ENCODE measurements at regions not wholly inside any gene's neighbourhood (a gene's known extent, or its start where the extent isn't known, plus 50 kb on each side); places are given as distances from the start of the nearest gene placed in this dataset.
A peak's percentile ranks its signal among the peaks of the same experiment; 100 is the strongest.

GRCh38 chr3:27963519-27963918, 241.4 kb upstream of the EOMES start:
- DNase-seq (ENCODE audit: low read depth), result no peak
- TF ChIP-seq, protein P1, sequence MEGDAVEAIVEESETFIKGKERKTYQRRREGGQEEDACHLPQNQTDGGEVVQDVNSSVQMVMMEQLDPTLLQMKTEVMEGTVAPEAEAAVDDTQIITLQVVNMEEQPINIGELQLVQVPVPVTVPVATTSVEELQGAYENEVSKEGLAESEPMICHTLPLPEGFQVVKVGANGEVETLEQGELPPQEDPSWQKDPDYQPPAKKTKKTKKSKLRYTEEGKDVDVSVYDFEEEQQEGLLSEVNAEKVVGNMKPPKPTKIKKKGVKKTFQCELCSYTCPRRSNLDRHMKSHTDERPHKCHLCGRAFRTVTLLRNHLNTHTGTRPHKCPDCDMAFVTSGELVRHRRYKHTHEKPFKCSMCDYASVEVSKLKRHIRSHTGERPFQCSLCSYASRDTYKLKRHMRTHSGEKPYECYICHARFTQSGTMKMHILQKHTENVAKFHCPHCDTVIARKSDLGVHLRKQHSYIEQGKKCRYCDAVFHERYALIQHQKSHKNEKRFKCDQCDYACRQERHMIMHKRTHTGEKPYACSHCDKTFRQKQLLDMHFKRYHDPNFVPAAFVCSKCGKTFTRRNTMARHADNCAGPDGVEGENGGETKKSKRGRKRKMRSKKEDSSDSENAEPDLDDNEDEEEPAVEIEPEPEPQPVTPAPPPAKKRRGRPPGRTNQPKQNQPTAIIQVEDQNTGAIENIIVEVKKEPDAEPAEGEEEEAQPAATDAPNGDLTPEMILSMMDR (IDR thresholded peaks at IDR 0.05; ENCODE audit: low read length, missing control alignments), result no peak

GRCh38 chr3:27971600-27971999, 249.5 kb upstream of the EOMES start:
- no peak for DNase-seq (ENCODE audit: low read depth)
- no peak overlapping the region for H3K4me3 ChIP-seq (replicated peaks; ENCODE audit: low read depth, low read length)
- TF ChIP-seq, protein P1 (IDR thresholded peaks at IDR 0.05; ENCODE audit: low read length, missing control alignments), result no peak

More at GRCh38 chr3:27963519-27963918, 241.4 kb upstream of the EOMES start:
- no peak overlapping the region for H3K4me3 ChIP-seq (replicated peaks; ENCODE audit: low read depth, low read length)

- peak; percentile 59 for DNase-seq (ENCODE audit: low read depth)
- no peak overlapping the region for H3K4me3 ChIP-seq (replicated peaks; ENCODE audit: low read depth, low read length)
- TF ChIP-seq, protein P1 (IDR thresholded peaks at IDR 0.05; ENCODE audit: low read length, missing control alignments), result no peak
Measured at GRCh38 chr3:27976933-27977332, 254.8 kb upstream of the EOMES start.

GRCh38 chr3:27978440-27978839, 256.3 kb upstream of the EOMES start:
- H3K4me3 ChIP-seq (replicated peaks; ENCODE audit: low read depth, low read length), result no peak overlapping the region
- no peak for DNase-seq (ENCODE audit: low read depth)
- TF ChIP-seq, protein P1 (IDR thresholded peaks at IDR 0.05; ENCODE audit: low read length, missing control alignments), result no peak

GRCh38 chr3:27985369-27986035, 255.9 kb upstream of the CMC1 start:
- TF ChIP-seq, protein P1 (IDR thresholded peaks at IDR 0.05; ENCODE audit: low read length, missing control alignments), result no peak
- no peak for DNase-seq (ENCODE audit: low read depth)

DNA sequence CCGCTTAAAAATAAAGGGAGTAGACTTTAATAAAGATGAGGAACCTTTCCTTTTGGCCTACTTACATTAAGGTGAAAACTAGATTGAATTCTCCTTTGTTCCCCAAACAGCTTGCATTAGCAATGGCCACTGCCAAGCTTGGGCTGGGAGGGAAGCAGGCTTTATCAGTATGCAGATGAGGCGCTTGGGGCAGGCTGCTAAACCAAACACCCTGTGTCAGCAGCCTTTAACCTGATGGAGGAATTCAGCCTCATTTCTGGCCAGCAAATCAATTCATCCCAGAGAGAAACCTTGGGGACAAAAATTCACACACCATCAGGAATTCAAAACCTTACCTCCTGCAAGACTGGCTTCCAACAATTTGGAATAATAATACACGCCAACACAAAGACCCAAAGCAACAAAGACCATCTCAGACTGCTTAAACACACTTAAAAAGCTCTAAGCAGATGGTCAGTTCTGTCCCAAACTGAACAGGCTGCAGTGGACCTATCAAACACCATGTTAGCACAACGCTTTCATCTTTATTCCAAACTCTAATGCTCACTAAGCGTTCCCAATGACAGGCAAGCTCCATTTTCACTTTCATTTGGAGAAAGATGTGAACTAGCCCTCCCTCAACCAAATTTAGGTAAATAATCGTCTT, 255.1 kb upstream of the CMC1 start:
- TF ChIP-seq, protein P1 (IDR thresholded peaks at IDR 0.05; ENCODE audit: low read length, missing control alignments), result no peak
- H3K4me3 ChIP-seq (replicated peaks; ENCODE audit: low read depth, low read length), result no peak overlapping the region
- no peak for DNase-seq (ENCODE audit: low read depth)

More at GRCh38 chr3:27985369-27986035, 255.9 kb upstream of the CMC1 start:
- H3K4me3 ChIP-seq (replicated peaks; ENCODE audit: low read depth, low read length), result no peak overlapping the region

Measured in fibroblast of pulmonary artery (primary cell).